GM19395 (cell line): ENCODE measurements at regions not wholly inside any gene's neighbourhood (a gene's known extent, or its start where the extent isn't known, plus 50 kb on each side); places are given as distances from the start of the nearest gene placed in this dataset.
A peak's percentile ranks its signal among the peaks of the same experiment; 100 is the strongest.

ENCODE experiments used
- ATAC-seq: cut with Tn5 transposase; IDR thresholded peaks from one replicate; pipeline ENCODE4 v1.9.1; 2021; ENCODE audit warnings: mild to moderate bottlenecking, moderate library complexity; ENCODE audit not compliant: unreplicated experiment

- no peak for ATAC-seq
These were observed 450.3 kb downstream of the RMST start for GRCh38 chr12:97912943-97913342.

- no peak for ATAC-seq
These were observed 459.5 kb downstream of the RMST start for GRCh38 chr12:97921979-97922722.

GRCh38 chr12:97923546-97923945 is 460.9 kb downstream of the RMST start:
- ATAC-seq: no peak

GRCh38 chr12:97924122-97924521 is 461.5 kb downstream of the RMST start:
- ATAC-seq: no peak

- no peak for ATAC-seq
These were observed 465.4 kb downstream of the RMST start for GRCh38 chr12:97927977-97928376.

GRCh38 chr12:97936165-97936564 is 473.6 kb downstream of the RMST start:
- no peak for ATAC-seq

GRCh38 chr12:97938031-97938430 is 475.4 kb downstream of the RMST start:
- ATAC-seq: no peak

- no peak for ATAC-seq
These were observed 476.6 kb downstream of the RMST start for GRCh38 chr12:97939156-97939555.

- ATAC-seq: no peak
These were observed 477.5 kb downstream of the RMST start for GRCh38 chr12:97940105-97940504.

- no peak for ATAC-seq
These were observed 478.0 kb downstream of the RMST start for GRCh38 chr12:97940629-97941028.

- no peak for ATAC-seq
These were observed 479.2 kb downstream of the RMST start for GRCh38 chr12:97941686-97942354.

- ATAC-seq: no peak
These were observed 480.8 kb downstream of the RMST start for GRCh38 chr12:97943359-97943758.

- no peak for ATAC-seq
These were observed 482.0 kb downstream of the RMST start for GRCh38 chr12:97944576-97944975.

GRCh38 chr12:97946701-97947100 is 484.1 kb downstream of the RMST start:
- ATAC-seq: no peak

- no peak for ATAC-seq
These were observed 486.0 kb downstream of the RMST start for GRCh38 chr12:97948591-97948990.

- no peak for ATAC-seq
These were observed 488.6 kb downstream of the RMST start for GRCh38 chr12:97951239-97951638.

GRCh38 chr12:97951717-97952116 is 489.1 kb downstream of the RMST start:
- ATAC-seq: no peak

GRCh38 chr12:97957109-97957508 is 494.5 kb downstream of the RMST start:
- ATAC-seq: no peak

- no peak for ATAC-seq
These were observed 497.6 kb downstream of the RMST start for GRCh38 chr12:97960225-97960624.

GRCh38 chr12:97960741-97961608 is 498.4 kb downstream of the RMST start:
- peak; percentile 97 for ATAC-seq

GRCh38 chr12:97967831-97968230 is 505.2 kb downstream of the RMST start:
- ATAC-seq: no peak
